ENCODE measurements at regions not wholly inside any gene's neighbourhood (a gene's known extent, or its start where the extent isn't known, plus 50 kb on each side); places are given as distances from the start of the nearest gene placed in this dataset.

- peak; percentile 72 for DNase-seq (ENCODE audit: low read depth)
- no peak for TF ChIP-seq CTCF (conservative IDR thresholded peaks at IDR 0.05; ENCODE audit: low read depth, low read length)
- no peak overlapping the region for H3K4me3 ChIP-seq (ENCODE audit: low read depth, low read length)
Observed at GRCh38 chr6:1081551-1082284, 230.2 kb upstream of the FOXQ1 start.

- no peak overlapping the region for H3K4me3 ChIP-seq (ENCODE audit: low read depth, low read length)
- DNase-seq (ENCODE audit: low read depth), result no peak
- TF ChIP-seq CTCF (conservative IDR thresholded peaks at IDR 0.05; ENCODE audit: low read depth, low read length), result no peak
Observed at GRCh38 chr6:1080453-1081337, 231.2 kb upstream of the FOXQ1 start.

- peak; percentile 65 for DNase-seq (ENCODE audit: low read depth)
- no peak for TF ChIP-seq CTCF (conservative IDR thresholded peaks at IDR 0.05; ENCODE audit: low read depth, low read length)
Observed at GRCh38 chr6:1079525-1079924, 232.4 kb upstream of the FOXQ1 start.

GRCh38 chr6:1077478-1078416 is 234.2 kb upstream of the FOXQ1 start:
- no peak overlapping the region for H3K4me3 ChIP-seq (ENCODE audit: low read depth, low read length)
- TF ChIP-seq CTCF (conservative IDR thresholded peaks at IDR 0.05; ENCODE audit: low read depth, low read length), result no peak
- no peak for DNase-seq (ENCODE audit: low read depth)

More at GRCh38 chr6:1079525-1079924, 232.4 kb upstream of the FOXQ1 start:
- H3K4me3 ChIP-seq (ENCODE audit: low read depth, low read length), result no peak overlapping the region

- no peak for TF ChIP-seq CTCF (conservative IDR thresholded peaks at IDR 0.05; ENCODE audit: low read depth, low read length)
- DNase-seq (ENCODE audit: low read depth), result no peak
- H3K4me3 ChIP-seq (ENCODE audit: low read depth, low read length), result no peak overlapping the region
Observed at GRCh38 chr6:1076531-1077459, 235.1 kb upstream of the FOXQ1 start.

GRCh38 chr6:1075880-1076279 is 236.0 kb upstream of the FOXQ1 start:
- DNase-seq (ENCODE audit: low read depth), result no peak
- TF ChIP-seq CTCF (conservative IDR thresholded peaks at IDR 0.05; ENCODE audit: low read depth, low read length), result no peak
- no peak overlapping the region for H3K4me3 ChIP-seq (ENCODE audit: low read depth, low read length)
